CD14-positive monocyte (primary cell): ENCODE measurements at regions not wholly inside any gene's neighbourhood (a gene's known extent, or its start where the extent isn't known, plus 50 kb on each side); places are given as distances from the start of the nearest gene placed in this dataset.

Experiments
- DNase-seq, 3 donors: peaks; one replicate each; pipeline ENCODE4 v3.0.0-alpha.2; 2011 to 2022
- H2AFZ ChIP-seq: 2 replicates; pipeline ENCODE4 v1.6.0; 2012; ENCODE audit warnings: mild to moderate bottlenecking, low read depth, low read length, inconsistent platforms; ENCODE audit not compliant: insufficient read depth, poor library complexity, severe bottlenecking
- H3K27ac ChIP-seq, 2 donors: 1 replicate in 1 of 2; 2 replicates in 1 of 2; pipeline ENCODE4 v1.5.1; 2012 to 2013; ENCODE audit warnings: low read length in 2 of 2, control low read depth in 1 of 2, inconsistent platforms in 1 of 2, low read depth in 1 of 2, mild to moderate bottlenecking in 1 of 2
- H3K27me3 ChIP-seq, 2 donors: one replicate each; pipeline versions ENCODE4 v1.6.0 to v1.6.1; 2011 to 2013; ENCODE audit warnings: low read length in 2 of 2; ENCODE audit not compliant: control insufficient read depth in 2 of 2, insufficient read depth in 2 of 2
- H3K36me3 ChIP-seq, 2 donors: replicated peaks in 1 of 2; 1 replicate in 1 of 2; 2 replicates in 1 of 2; pipeline versions ENCODE4 v1.5.1 to v1.6.1; 2012 to 2013; ENCODE audit warnings: low read length in 2 of 2, control low read depth in 1 of 2, inconsistent platforms in 1 of 2, mild to moderate bottlenecking in 1 of 2; ENCODE audit not compliant: insufficient read depth in 2 of 2, control insufficient read depth in 1 of 2
- H3K4me1 ChIP-seq, 2 donors: 1 replicate in 1 of 2; 2 replicates in 1 of 2; pipeline versions ENCODE4 v1.5.1 to v1.6.1; 2012 to 2013; ENCODE audit warnings: low read length in 2 of 2, control low read depth in 1 of 2, inconsistent platforms in 1 of 2, mild to moderate bottlenecking in 1 of 2, moderate library complexity in 1 of 2; ENCODE audit not compliant: insufficient read depth in 2 of 2, control insufficient read depth in 1 of 2
- H3K4me2 ChIP-seq: replicated peaks from 2 replicates; pipeline ENCODE3; 2012; ENCODE audit warnings: low read length, moderate library complexity, mild to moderate bottlenecking; ENCODE audit not compliant: poor library complexity, severe bottlenecking; ENCODE audit errors: extremely low read depth
- H3K4me3 ChIP-seq, 3 experiments: fragments of 200-600 bp in 1 of 3; sonication (generic) in 1 of 3; replicated peaks in 1 of 3; 1 replicate in 2 of 3; 2 replicates in 1 of 3; pipeline ENCODE4 v1.5.1; 2011 to 2013; ENCODE audit warnings: low read length in 3 of 3, mild to moderate bottlenecking in 3 of 3, control low read depth in 2 of 3, low read depth in 2 of 3, inconsistent platforms in 1 of 3, moderate library complexity in 1 of 3
- H3K79me2 ChIP-seq: 2 replicates; pipeline ENCODE4 v1.6.0; 2012; ENCODE audit warnings: mild to moderate bottlenecking, control low read depth, inconsistent platforms, low read length, moderate library complexity; ENCODE audit not compliant: insufficient read depth
- H3K9ac ChIP-seq: 2 replicates; pipeline ENCODE4 v1.6.0; 2017; ENCODE audit warnings: low read length, mild to moderate bottlenecking; ENCODE audit not compliant: insufficient read depth, poor library complexity, severe bottlenecking
- H3K9me3 ChIP-seq, 2 donors: replicated peaks in 1 of 2; 1 replicate in 1 of 2; 2 replicates in 1 of 2; pipeline versions ENCODE4 v1.5.1 to v1.6.1; 2012 to 2013; ENCODE audit warnings: low read length in 2 of 2, control low read depth in 1 of 2; ENCODE audit not compliant: control insufficient read depth in 1 of 2, insufficient read depth in 1 of 2
- H4K20me1 ChIP-seq: 2 replicates; pipeline ENCODE4 v1.6.0; 2012; ENCODE audit warnings: mild to moderate bottlenecking, low read length, control low read depth, moderate library complexity; ENCODE audit not compliant: insufficient read depth
- H3K27ac Mint-ChIP-seq, 7 donors: one replicate each; pipeline ENCODE4 v1.8.0; 2020; ENCODE audit warnings: mild to moderate bottlenecking in 7 of 7, mixed read lengths in 7 of 7, moderate library complexity in 6 of 7, inconsistent platforms in 2 of 7
- H3K27me3 Mint-ChIP-seq, 3 donors: one replicate each; pipeline ENCODE4 v1.8.0; 2021 to 2022; ENCODE audit warnings: low read depth in 3 of 3, mild to moderate bottlenecking in 3 of 3, mixed read lengths in 3 of 3, moderate library complexity in 3 of 3, inconsistent platforms in 1 of 3
- H3K36me3 Mint-ChIP-seq, 2 donors: one replicate each; pipeline ENCODE4 v1.8.0; 2020; ENCODE audit warnings: mixed read lengths in 2 of 2, inconsistent platforms in 1 of 2, mild to moderate bottlenecking in 1 of 2
- H3K4me1 Mint-ChIP-seq: one replicate; pipeline ENCODE4 v1.8.0; 2020; ENCODE audit warnings: mild to moderate bottlenecking, mixed read lengths
- H3K4me3 Mint-ChIP-seq, 2 donors: one replicate each; pipeline ENCODE4 v1.8.0; 2020; ENCODE audit warnings: mild to moderate bottlenecking in 2 of 2, mixed read lengths in 2 of 2, moderate library complexity in 1 of 2
- H3K9me3 Mint-ChIP-seq, 7 donors: one replicate each; pipeline ENCODE4 v1.8.0; 2020 to 2022; ENCODE audit warnings: mixed read lengths in 7 of 7, mild to moderate bottlenecking in 6 of 7, moderate library complexity in 6 of 7, inconsistent platforms in 2 of 7
- CTCF ChIP-seq: fragments of 200-600 bp; IDR thresholded peaks from one replicate; pipeline ENCODE4 v1.8.0; 2022; ENCODE audit warnings: antibody characterized with exemption, mild to moderate bottlenecking
- WGBS: methylation state at CpG from one replicate; pipeline ENCODE4 v1.1.5; 2013; ENCODE audit warnings: missing lambda C conversion rate; ENCODE audit not compliant: insufficient coverage; 5-methylcytosine and 5-hydroxymethylcytosine counted together
- intact Hi-C, 2 donors: fragments of 100-400 bp; cut with micrococcal nuclease; formaldehyde crosslinking; loops; one replicate each; pipeline versions ENCODE4 v1.15.0 to v1.15.1; 2023

- H3K27ac ChIP-seq, result no peak overlapping the region
- no peaks in the 10 kb centered on the region for H3K36me3 ChIP-seq
- no peak for TF ChIP-seq CTCF
Observed at GRCh38 chr18:37628470-37629220, 63.0 kb upstream of the CELF4 start.

DNA sequence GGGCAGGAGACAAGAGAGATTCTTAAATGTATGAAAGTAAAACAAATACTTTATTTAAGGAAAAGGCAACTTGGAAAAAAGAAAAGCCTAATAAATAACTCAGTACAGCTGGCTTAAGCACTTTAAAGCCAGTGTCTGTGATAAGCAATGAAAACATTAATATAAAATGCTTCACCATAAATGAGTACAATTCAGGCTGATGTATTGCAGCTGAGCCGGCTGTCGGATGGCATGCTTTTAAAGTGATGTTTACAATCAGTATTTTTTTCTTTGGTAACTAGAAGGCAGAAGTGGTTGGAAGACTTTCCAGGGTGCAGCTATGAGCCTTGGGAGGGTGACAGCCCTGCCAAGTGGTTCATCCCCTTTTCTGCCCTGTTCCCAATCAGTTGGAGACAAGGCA is 58.7 kb upstream of the CELF4 start:
- H3K4me3 ChIP-seq, result no peak overlapping the region
- H3K79me2 ChIP-seq, result no peaks in the 10 kb centered on the region
- Mint-ChIP-seq H3K4me3 (no peak overlapping the region), H3K9me3 (peaks cover 3 to 7% (median 6%) of the 10 kb centered on the region in 7 donors), H3K27ac (no peak overlapping the region), H3K4me1 (no peaks in the 10 kb centered on the region), H3K27me3 (peaks cover 0 to 2% (median 0%) of the 10 kb centered on the region in 3 donors), H3K36me3 (no peaks in the 10 kb centered on the region)
- H3K36me3 ChIP-seq, result no peaks in the 10 kb centered on the region
- no peak overlapping the region for H2AFZ ChIP-seq
- intact Hi-C loops, result no loop called here
- no peaks in the 10 kb centered on the region for H3K27me3 ChIP-seq
- no peak for DNase-seq
- no peak overlapping the region for H3K9ac ChIP-seq
- H3K4me1 ChIP-seq, result no peaks in the 10 kb centered on the region
- H3K27ac ChIP-seq, result no peak overlapping the region
- no peaks in the 10 kb centered on the region for H3K9me3 ChIP-seq
- no CpG with 5 or more reads among the region's 2 CpGs for WGBS
- no peak overlapping the region for H3K4me2 ChIP-seq
- H4K20me1 ChIP-seq, result no peaks in the 10 kb centered on the region
- no peak for TF ChIP-seq CTCF

More at GRCh38 chr18:37628470-37629220, 63.0 kb upstream of the CELF4 start:
- Histone ChIP-seq H3K4me2 (no peak overlapping the region), H3K4me3 (no peak overlapping the region), H3K79me2 (no peaks in the 10 kb centered on the region), H3K4me1 (no peaks in the 10 kb centered on the region), H3K27me3 (no peaks in the 10 kb centered on the region), H3K9me3 (peaks cover 0 to 4% of the 10 kb centered on the region in 2 donors), H2AFZ (no peak overlapping the region), H3K9ac (no peak overlapping the region), H4K20me1 (no peaks in the 10 kb centered on the region)
- H3K36me3 Mint-ChIP-seq, result no peaks in the 10 kb centered on the region
- WGBS, result 84% methylated on average over 2 of the region's 3 CpGs
- H3K9me3 Mint-ChIP-seq, result peaks cover 3 to 13% (median 7%) of the 10 kb centered on the region in 7 donors
- intact Hi-C loops, result no loop called here
- no peak for DNase-seq
- no peak overlapping the region for H3K4me3 Mint-ChIP-seq
- no peaks in the 10 kb centered on the region for H3K4me1 Mint-ChIP-seq
- peak overlapping the region in 1 of 7 donors; percentile 76 for H3K27ac Mint-ChIP-seq
- H3K27me3 Mint-ChIP-seq, result no peaks in the 10 kb centered on the region
